ENCODE measurements at regions not wholly inside any gene's neighbourhood (a gene's known extent, or its start where the extent isn't known, plus 50 kb on each side); places are given as distances from the start of the nearest gene placed in this dataset.

- Histone ChIP-seq H3K4me3 (no peak overlapping the region), H3K27ac (no peak overlapping the region), H3K27me3 (no peaks in the 10 kb centered on the region), H3K36me3 (no peaks in the 10 kb centered on the region), H3K9me3 (no peaks in the 10 kb centered on the region), H3K4me1 (no peaks in the 10 kb centered on the region)
- no peak for TF ChIP-seq CTCF (IDR thresholded peaks at IDR 0.05)
- DNase-seq = no peak
- intact Hi-C loops (cut with DNase I; ENCODE audit: low total_unique reads) = no loop called here
Observed at GRCh38 chr20:21628800-21629199, 76.7 kb upstream of the PAX1 start.

- no peaks in the 10 kb centered on the region for H3K36me3 ChIP-seq
- H3K4me1 ChIP-seq = no peaks in the 10 kb centered on the region
- no peak for DNase-seq
- H3K27ac ChIP-seq = no peak overlapping the region
- H3K27me3 ChIP-seq = no peaks in the 10 kb centered on the region
- no peak for TF ChIP-seq CTCF (IDR thresholded peaks at IDR 0.05)
- intact Hi-C loops (cut with DNase I; ENCODE audit: low total_unique reads) = no loop called here
- H3K9me3 ChIP-seq = no peaks in the 10 kb centered on the region
- no peak overlapping the region for H3K4me3 ChIP-seq
Observed at GRCh38 chr20:21623781-21624094, 81.7 kb upstream of the PAX1 start.

GRCh38 chr20:21623074-21623780 lies 82.2 kb upstream of the PAX1 start:
- intact Hi-C loops (cut with DNase I; ENCODE audit: low total_unique reads) = no loop called here
- Histone ChIP-seq H3K4me1 (no peaks in the 10 kb centered on the region), H3K9me3 (no peaks in the 10 kb centered on the region), H3K4me3 (no peak overlapping the region), H3K27ac (no peak overlapping the region), H3K36me3 (no peaks in the 10 kb centered on the region), H3K27me3 (no peaks in the 10 kb centered on the region)
- no peak for TF ChIP-seq CTCF (IDR thresholded peaks at IDR 0.05)
- DNase-seq = no peak

GRCh38 chr20:21622097-21622857 lies 83.2 kb upstream of the PAX1 start:
- Histone ChIP-seq H3K27me3 (no peaks in the 10 kb centered on the region), H3K4me3 (no peak overlapping the region), H3K27ac (no peak overlapping the region), H3K4me1 (no peaks in the 10 kb centered on the region), H3K9me3 (no peaks in the 10 kb centered on the region), H3K36me3 (no peaks in the 10 kb centered on the region)
- TF ChIP-seq CTCF (IDR thresholded peaks at IDR 0.05) = no peak
- no peak for DNase-seq
- intact Hi-C loops (cut with DNase I; ENCODE audit: low total_unique reads) = no loop called here

- no peaks in the 10 kb centered on the region for H3K9me3 ChIP-seq
- no peak for TF ChIP-seq CTCF (IDR thresholded peaks at IDR 0.05)
- H3K27me3 ChIP-seq = no peaks in the 10 kb centered on the region
- no peaks in the 10 kb centered on the region for H3K4me1 ChIP-seq
- intact Hi-C loops (cut with DNase I; ENCODE audit: low total_unique reads) = no loop called here
- DNase-seq = no peak
- no peaks in the 10 kb centered on the region for H3K36me3 ChIP-seq
- no peak overlapping the region for H3K27ac ChIP-seq
- no peak overlapping the region for H3K4me3 ChIP-seq
Observed at GRCh38 chr20:21618759-21619416, 86.6 kb upstream of the PAX1 start.

All from tibial artery (tissue), 4 donors.